ENCODE measurements at regions not wholly inside any gene's neighbourhood (a gene's known extent, or its start where the extent isn't known, plus 50 kb on each side); places are given as distances from the start of the nearest gene placed in this dataset.

- Histone ChIP-seq H3K27me3 (no peaks in the 10 kb centered on the region), H3K4me3 (no peak overlapping the region), H3K27ac (no peak overlapping the region), H3K36me3 (no peaks in the 10 kb centered on the region), H3K9me3 (no peaks in the 10 kb centered on the region), H3K4me1 (peaks cover 0 to 9% (median 0%) of the 10 kb centered on the region in 9 donors)
- intact Hi-C loops (cut with DNase I), result no loop called here
- no peak for TF ChIP-seq CTCF (IDR thresholded peaks at IDR 0.05)
- DNase-seq, result no peak
- peak in 1 of 8 donors; percentile 70 for ATAC-seq
- WGBS, 2 donors, result 85 to 90% methylated on average over 9 of the region's 9 CpGs
These were observed 542.3 kb upstream of the NRP1 start for GRCh38 chr10:33876584-33877400.

GRCh38 chr10:33875924-33876583 is 541.6 kb upstream of the NRP1 start:
- H3K27me3 ChIP-seq, result no peaks in the 10 kb centered on the region
- DNase-seq (no peak), ATAC-seq (no peak)
- no peak overlapping the region for H3K4me3 ChIP-seq
- WGBS, 2 donors, result 91 to 93% methylated on average over 9 of the region's 9 CpGs
- peaks cover 0 to 9% (median 0%) of the 10 kb centered on the region in 9 donors for H3K4me1 ChIP-seq
- H3K9me3 ChIP-seq, result no peaks in the 10 kb centered on the region
- no peaks in the 10 kb centered on the region for H3K36me3 ChIP-seq
- H3K27ac ChIP-seq, result no peak overlapping the region
- intact Hi-C loops (cut with DNase I), result no loop called here
- TF ChIP-seq CTCF (IDR thresholded peaks at IDR 0.05), result no peak

GRCh38 chr10:33871061-33871956 is 536.8 kb upstream of the NRP1 start:
- Histone ChIP-seq H3K9me3 (no peaks in the 10 kb centered on the region), H3K4me3 (no peak overlapping the region), H3K27me3 (no peaks in the 10 kb centered on the region), H3K36me3 (no peaks in the 10 kb centered on the region), H3K4me1 (peaks cover 0 to 5% (median 0%) of the 10 kb centered on the region in 9 donors), H3K27ac (no peak overlapping the region)
- intact Hi-C loops (cut with DNase I), result no loop called here
- no peak for DNase-seq
- ATAC-seq, result no peak
- 87 to 96% methylated on average over 5 of the region's 5 CpGs for WGBS, 2 donors
- no peak for TF ChIP-seq CTCF (IDR thresholded peaks at IDR 0.05)

GRCh38 chr10:33869481-33869880 is 535.0 kb upstream of the NRP1 start:
- DNase-seq (no peak), ATAC-seq (no peak)
- 79% methylated on average over 2 of the region's 2 CpGs for WGBS, 2 donors
- H3K9me3 ChIP-seq, result no peaks in the 10 kb centered on the region
- intact Hi-C loops (cut with DNase I), result no loop called here
- H3K27me3 ChIP-seq, result no peaks in the 10 kb centered on the region
- no peak overlapping the region for H3K4me3 ChIP-seq
- no peaks in the 10 kb centered on the region for H3K36me3 ChIP-seq
- TF ChIP-seq CTCF (IDR thresholded peaks at IDR 0.05), result no peak
- H3K4me1 ChIP-seq, result peaks cover 0 to 5% (median 0%) of the 10 kb centered on the region in 9 donors
- H3K27ac ChIP-seq, result peak overlapping the region in 1 of 10 donors; percentile 10
